ENCODE measurements at regions not wholly inside any gene's neighbourhood (a gene's known extent, or its start where the extent isn't known, plus 50 kb on each side); places are given as distances from the start of the nearest gene placed in this dataset.

DNA sequence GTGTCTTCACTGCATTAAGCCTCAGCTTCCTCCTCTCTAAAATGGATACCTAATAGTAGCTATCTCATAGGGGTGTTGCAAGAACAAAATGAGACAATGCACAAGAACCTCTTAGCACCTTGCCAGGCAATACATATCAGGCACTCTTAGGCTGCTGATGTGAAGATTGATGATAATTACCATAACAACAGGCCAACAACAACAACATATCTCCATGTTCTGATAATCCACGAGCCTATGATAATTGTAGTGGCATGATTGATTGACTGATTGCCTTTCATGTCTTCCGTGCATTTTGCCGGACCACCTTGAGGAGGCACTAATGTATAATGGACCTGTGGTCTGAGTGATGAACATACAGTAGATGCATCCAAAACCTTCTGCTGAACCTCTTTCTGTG is 50.7 kb upstream of the WSCD2 start:
- Mint-ChIP-seq H3K4me1 (no peaks in the 10 kb centered on the region), H3K27me3 (peaks cover 12% of the 10 kb centered on the region)
- ATAC-seq (replicated peaks), result no peak

More for the DNA sequence above, 50.7 kb upstream of the WSCD2 start:
- Mint-ChIP-seq H3K36me3 (ENCODE audit: low read depth) (no peaks in the 10 kb centered on the region), H3K27ac (no peak overlapping the region), H3K4me3 (no peak overlapping the region), H3K9me3 (peaks cover 5% of the 10 kb centered on the region)
